C4-2B (cell line): ENCODE measurements at regions not wholly inside any gene's neighbourhood (a gene's known extent, or its start where the extent isn't known, plus 50 kb on each side); places are given as distances from the start of the nearest gene placed in this dataset.

ENCODE experiments used
- ZFX ChIP-seq: fragments of 450-650 bp; IDR thresholded peaks from 2 replicates; pipeline ENCODE4 v1.6.1; 2017
- TF ChIP-seq, protein P1 (sequence below): fragments of 450-650 bp; conservative IDR thresholded peaks from 2 replicates; pipeline ENCODE4 v1.5.1; 2017; ENCODE audit warnings: mild to moderate bottlenecking

- TF ChIP-seq, protein P1, sequence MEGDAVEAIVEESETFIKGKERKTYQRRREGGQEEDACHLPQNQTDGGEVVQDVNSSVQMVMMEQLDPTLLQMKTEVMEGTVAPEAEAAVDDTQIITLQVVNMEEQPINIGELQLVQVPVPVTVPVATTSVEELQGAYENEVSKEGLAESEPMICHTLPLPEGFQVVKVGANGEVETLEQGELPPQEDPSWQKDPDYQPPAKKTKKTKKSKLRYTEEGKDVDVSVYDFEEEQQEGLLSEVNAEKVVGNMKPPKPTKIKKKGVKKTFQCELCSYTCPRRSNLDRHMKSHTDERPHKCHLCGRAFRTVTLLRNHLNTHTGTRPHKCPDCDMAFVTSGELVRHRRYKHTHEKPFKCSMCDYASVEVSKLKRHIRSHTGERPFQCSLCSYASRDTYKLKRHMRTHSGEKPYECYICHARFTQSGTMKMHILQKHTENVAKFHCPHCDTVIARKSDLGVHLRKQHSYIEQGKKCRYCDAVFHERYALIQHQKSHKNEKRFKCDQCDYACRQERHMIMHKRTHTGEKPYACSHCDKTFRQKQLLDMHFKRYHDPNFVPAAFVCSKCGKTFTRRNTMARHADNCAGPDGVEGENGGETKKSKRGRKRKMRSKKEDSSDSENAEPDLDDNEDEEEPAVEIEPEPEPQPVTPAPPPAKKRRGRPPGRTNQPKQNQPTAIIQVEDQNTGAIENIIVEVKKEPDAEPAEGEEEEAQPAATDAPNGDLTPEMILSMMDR: no peak
- TF ChIP-seq ZFX: no peak
These were observed 94.9 kb downstream of the AKR1D1 start for GRCh38 chr7:138170959-138171703.
